D721Med (cell line): ENCODE measurements at regions not wholly inside any gene's neighbourhood (a gene's known extent, or its start where the extent isn't known, plus 50 kb on each side); places are given as distances from the start of the nearest gene placed in this dataset.

Experiments
- DNase-seq: peaks from one replicate; pipeline ENCODE4 v3.0.0; 2011; ENCODE audit warnings: low spot score; ENCODE audit not compliant: insufficient read length
- FAIRE-seq: peaks from 2 replicates; lab custom pipeline; 2011; peaks lifted over from hg19 to GRCh38; lab: Jason Lieb, UNC
- TF ChIP-seq, protein P1 (sequence below): IDR thresholded peaks from 2 replicates; pipeline ENCODE4 v1.5.1; 2012; ENCODE audit warnings: mild to moderate bottlenecking, control low read depth; ENCODE audit not compliant: insufficient read depth; ENCODE audit errors: missing control alignments

DNA sequence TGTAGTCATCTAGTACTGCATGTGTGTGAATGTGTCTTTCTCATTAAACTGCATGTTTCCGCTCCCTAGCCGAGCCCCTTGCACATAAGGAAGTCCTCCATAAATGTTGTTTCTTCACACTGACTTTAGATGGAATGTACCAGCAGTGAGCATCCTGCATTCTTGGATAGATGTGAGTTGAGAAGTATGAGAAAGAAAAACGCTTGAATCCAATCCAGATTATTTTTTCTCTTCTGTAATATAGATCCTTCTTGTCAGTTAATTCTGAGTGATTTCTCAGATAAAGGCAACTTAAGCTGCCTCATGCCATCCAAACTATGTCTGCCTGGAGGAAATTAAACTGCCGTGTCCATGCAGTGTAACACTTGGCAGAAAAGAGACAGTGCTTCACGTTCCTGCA lies 268.1 kb upstream of the ISX start:
- no peak for FAIRE-seq
- no peak for DNase-seq
- TF ChIP-seq, protein P1, sequence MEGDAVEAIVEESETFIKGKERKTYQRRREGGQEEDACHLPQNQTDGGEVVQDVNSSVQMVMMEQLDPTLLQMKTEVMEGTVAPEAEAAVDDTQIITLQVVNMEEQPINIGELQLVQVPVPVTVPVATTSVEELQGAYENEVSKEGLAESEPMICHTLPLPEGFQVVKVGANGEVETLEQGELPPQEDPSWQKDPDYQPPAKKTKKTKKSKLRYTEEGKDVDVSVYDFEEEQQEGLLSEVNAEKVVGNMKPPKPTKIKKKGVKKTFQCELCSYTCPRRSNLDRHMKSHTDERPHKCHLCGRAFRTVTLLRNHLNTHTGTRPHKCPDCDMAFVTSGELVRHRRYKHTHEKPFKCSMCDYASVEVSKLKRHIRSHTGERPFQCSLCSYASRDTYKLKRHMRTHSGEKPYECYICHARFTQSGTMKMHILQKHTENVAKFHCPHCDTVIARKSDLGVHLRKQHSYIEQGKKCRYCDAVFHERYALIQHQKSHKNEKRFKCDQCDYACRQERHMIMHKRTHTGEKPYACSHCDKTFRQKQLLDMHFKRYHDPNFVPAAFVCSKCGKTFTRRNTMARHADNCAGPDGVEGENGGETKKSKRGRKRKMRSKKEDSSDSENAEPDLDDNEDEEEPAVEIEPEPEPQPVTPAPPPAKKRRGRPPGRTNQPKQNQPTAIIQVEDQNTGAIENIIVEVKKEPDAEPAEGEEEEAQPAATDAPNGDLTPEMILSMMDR, result no peak

DNA sequence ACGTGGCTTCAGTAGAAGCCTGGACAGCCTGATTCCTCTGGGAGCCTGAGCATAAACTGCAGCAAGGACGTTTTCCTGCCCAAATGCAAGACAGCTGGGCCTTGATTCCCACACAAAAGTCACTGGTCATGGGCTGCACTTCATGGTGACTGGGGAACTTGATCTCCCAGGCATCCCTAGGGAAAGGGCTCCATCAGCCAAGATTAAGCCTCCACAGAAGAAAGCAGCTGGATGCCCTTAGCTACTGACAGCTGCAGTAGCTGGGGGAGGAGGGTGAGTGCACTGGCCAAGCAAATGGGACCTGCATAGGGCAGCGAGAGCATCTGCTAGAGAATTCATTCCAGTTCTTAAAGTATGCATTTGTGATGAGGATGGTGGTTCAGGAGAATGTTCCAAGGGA lies 267.4 kb upstream of the ISX start:
- TF ChIP-seq, protein P1, result no peak
- FAIRE-seq, result no peak
- no peak for DNase-seq

DNA sequence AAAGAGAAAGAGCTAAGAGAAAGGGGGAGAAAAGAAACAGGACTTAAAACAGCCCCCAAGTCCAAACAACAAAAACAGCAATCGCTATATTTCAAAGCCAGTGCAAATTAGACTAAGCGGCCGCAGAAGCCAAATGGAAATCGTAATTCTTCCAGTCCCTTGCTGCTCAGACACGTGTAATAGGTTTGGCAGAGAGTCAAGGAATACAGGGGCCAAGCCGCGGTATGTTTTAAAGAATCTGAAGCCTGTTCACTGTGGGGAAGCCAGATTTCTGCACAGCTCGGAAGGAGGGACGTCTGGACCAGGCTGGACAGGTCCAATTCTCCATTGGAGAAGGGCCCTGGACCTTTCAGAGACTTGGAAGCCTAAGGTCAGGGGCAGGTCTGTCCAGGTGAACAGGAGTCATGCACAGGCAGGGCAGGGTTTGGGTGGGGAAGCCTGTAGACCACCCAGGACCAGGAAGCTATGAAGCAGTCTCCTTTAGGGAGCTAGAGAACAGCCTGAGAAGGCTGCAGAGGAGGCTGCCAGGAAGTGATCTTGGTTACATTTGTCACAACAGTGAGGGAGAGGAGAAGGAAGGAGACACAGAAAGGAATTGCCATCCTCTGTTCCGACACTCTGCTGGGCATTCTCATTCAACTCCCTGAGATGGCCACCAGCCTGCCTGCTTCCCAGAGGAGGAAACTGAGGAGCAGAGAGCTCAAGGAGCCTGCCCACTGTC lies 265.5 kb upstream of the ISX start:
- DNase-seq (no peak), FAIRE-seq (no peak)
- TF ChIP-seq, protein P1, result no peak

DNA sequence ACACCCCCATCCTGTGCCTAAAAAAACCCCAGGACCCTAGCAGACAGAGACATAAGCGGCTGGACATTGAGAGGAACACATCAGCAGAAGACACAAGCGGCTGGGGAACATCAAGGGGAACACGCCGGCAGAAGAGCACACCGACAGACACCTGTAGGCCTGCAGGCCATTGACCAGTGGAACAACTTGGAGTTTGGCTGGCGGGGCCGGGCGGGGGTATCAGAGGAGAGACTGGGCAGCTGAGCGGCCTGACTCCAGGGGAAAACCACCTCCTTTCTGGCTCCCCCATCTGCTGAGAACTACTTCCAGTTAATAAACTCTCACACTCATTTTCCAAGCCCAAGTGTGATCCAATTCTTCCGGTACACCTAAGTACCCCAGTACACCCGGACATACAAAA lies 264.7 kb upstream of the ISX start:
- TF ChIP-seq, protein P1, result no peak
- DNase-seq (no peak), FAIRE-seq (no peak)

DNA sequence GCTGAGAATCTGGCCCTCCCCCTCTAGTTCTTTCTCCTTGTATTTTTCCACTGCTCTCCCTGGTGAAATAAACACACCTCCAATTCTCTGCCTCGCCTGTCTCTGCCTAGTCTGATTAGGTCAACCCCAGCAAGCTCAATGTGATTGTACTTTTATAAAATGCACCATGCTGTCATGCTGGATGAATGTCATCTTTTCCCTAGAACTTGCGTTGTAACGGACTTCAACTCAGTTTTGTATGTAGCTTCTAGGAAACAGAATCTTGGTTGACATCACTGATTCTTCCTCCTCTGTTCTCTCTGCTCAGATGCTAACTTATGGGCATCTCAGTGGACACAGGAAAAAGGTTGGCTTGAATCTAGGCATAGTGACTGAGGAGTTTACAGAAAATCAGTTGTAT lies 261.9 kb upstream of the ISX start:
- FAIRE-seq (no peak), DNase-seq (no peak)
- TF ChIP-seq, protein P1, result no peak

DNA sequence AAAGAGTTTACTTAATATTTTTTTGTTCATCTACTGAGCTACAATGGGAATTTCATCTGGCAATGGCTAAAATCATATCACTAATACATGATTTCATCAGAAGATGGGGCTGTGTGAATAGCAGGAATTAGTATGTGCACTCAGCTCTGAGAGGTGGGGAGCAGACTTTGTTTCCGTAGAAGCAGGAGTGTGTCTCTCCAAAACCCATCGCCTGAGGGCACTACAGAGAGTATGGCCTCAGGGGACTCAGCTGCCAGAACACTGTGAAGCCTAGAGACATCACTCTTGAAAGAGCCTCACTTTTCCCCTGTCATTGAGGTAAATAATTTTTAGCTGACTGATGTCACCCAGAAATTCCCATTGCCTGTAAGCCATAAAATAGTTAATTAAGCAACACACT lies 261.4 kb upstream of the ISX start:
- FAIRE-seq (no peak), DNase-seq (no peak)
- TF ChIP-seq, protein P1, result no peak

DNA sequence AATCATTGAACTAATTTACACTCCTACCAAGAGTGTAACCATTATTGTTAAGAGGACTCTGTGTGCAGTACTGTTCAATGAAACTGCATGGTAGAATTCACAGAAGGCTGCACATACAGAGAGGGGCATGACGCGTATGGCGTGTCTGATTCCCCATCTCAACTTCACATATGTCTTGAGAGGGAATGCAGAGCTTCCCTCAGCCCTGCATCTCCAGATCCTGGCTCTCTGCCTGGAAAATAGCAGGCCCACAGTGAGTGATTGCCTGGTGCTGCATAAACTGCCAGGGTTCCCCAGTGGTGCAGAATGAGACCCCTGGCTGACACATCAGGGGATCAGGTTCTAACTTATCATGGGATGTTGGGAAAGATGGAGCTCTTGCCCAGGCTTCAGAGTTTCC lies 260.2 kb upstream of the ISX start:
- no peak for DNase-seq
- TF ChIP-seq, protein P1, result no peak
- no peak for FAIRE-seq
